ENCODE measurements at regions not wholly inside any gene's neighbourhood (a gene's known extent, or its start where the extent isn't known, plus 50 kb on each side); places are given as distances from the start of the nearest gene placed in this dataset.

DNA sequence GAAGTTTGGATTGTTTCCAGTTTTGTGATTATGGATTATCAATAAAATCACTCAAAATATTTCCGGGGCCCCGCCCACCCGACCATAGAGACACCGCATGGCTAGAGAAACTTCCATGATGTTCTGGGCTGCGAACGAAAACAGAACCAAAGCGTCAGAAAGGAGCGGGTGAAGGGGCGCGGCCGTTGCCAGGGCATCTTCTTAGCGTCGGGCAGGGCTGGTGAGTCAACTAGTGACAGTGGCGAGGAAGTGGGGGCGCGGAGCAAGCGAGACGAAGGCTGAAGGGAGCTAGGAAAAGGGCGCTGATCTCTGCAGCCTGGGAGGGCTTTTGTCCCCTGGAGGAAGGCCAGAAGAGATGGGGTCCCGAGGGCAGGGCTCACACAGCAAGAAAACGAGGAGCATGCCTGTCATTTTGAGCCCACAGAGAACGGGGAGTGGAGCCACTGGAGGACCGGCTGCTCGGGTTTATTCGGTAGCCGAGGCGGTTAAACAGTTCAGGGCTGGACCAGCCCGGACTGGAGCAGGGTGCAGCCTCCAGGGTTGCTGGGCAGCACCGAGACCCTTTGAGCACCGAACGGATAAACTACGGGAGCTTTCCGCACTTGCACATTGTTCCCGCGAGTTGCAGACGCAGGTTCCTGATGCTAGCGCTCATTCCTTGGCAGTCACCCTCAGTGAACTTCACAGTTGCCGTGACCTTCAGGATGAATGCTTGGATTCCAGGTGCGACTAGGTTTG, 298.1 kb upstream of the TRPC5 start:
- WGBS (ENCODE audit: insufficient coverage): 75% methylated on average over 26 of the region's 39 CpGs
- H3K27me3 ChIP-seq (ENCODE audit: control insufficient read depth, insufficient read depth, low read length): no peaks in the 10 kb centered on the region
- DNase-seq: no peak
- H3K36me3 ChIP-seq (ENCODE audit: control insufficient read depth, insufficient read depth, low read length): no peaks in the 10 kb centered on the region
- H3K27ac ChIP-seq (ENCODE audit: low read length): no peak overlapping the region
- no peaks in the 10 kb centered on the region for H3K9me3 ChIP-seq (replicated peaks; ENCODE audit: control insufficient read depth, low read depth, low read length)
- no peak overlapping the region for H3K4me3 ChIP-seq (ENCODE audit: low read length)
- no peaks in the 10 kb centered on the region for H3K4me1 ChIP-seq (ENCODE audit: control insufficient read depth, insufficient read depth, low read length)

GRCh38 chrX:112377481-112377880, 294.9 kb upstream of the TRPC5 start:
- no peaks in the 10 kb centered on the region for H3K4me1 ChIP-seq (ENCODE audit: control insufficient read depth, insufficient read depth, low read length)
- no peak for DNase-seq
- H3K27ac ChIP-seq (ENCODE audit: low read length): no peak overlapping the region
- H3K27me3 ChIP-seq (ENCODE audit: control insufficient read depth, insufficient read depth, low read length): peaks cover 4% of the 10 kb centered on the region
- WGBS (ENCODE audit: insufficient coverage): no CpG with 5 or more reads among the region's 3 CpGs
- H3K36me3 ChIP-seq (ENCODE audit: control insufficient read depth, insufficient read depth, low read length): no peaks in the 10 kb centered on the region
- no peaks in the 10 kb centered on the region for H3K9me3 ChIP-seq (replicated peaks; ENCODE audit: control insufficient read depth, low read depth, low read length)
- H3K4me3 ChIP-seq (ENCODE audit: low read length): no peak overlapping the region

DNA sequence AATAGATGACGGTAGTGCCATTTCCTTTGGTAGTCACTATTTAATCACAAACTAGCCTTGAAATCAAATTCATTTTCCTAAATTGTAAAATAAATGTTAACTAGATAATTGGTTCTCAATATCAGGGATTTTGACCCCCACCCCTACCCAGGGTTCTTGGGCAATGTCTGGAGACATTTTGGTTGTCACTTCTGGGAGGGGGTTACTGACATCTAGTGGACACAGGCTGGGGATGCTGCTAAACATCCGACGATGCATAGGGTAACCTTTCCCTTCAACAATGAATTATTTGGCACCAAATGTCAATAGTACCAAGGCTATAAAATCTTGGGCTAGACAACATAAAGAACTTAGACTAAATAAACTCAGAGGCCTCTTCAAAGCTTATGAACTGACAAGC, 285.8 kb upstream of the TRPC5 start:
- Histone ChIP-seq H3K27me3 (ENCODE audit: control insufficient read depth, insufficient read depth, low read length) (peaks cover 8% of the 10 kb centered on the region), H3K9me3 (replicated peaks; ENCODE audit: control insufficient read depth, low read depth, low read length) (no peaks in the 10 kb centered on the region), H3K4me3 (ENCODE audit: low read length) (no peak overlapping the region), H3K27ac (ENCODE audit: low read length) (no peak overlapping the region), H3K36me3 (ENCODE audit: control insufficient read depth, insufficient read depth, low read length) (no peaks in the 10 kb centered on the region), H3K4me1 (ENCODE audit: control insufficient read depth, insufficient read depth, low read length) (no peaks in the 10 kb centered on the region)
- no peak for DNase-seq
- no CpG with 5 or more reads among the region's 3 CpGs for WGBS (ENCODE audit: insufficient coverage)

DNA sequence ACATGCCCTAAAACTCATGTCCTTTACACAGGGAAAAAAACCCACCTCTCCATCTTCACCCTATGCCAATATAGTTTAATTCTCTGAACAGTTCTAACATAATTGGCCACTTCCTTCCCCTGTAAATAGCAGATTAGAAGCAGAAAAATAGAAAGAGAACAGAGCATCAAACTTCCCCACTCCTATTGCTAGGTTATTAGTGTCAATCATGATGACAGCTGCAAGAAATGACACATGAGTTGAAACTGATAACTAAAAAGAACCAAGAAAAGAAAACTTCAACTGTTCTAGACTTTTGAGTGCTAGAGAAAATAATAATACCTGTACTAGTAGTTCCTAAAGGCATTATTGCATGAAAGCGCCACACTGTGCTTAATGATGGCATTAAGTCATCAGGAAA, 284.5 kb upstream of the TRPC5 start:
- WGBS (ENCODE audit: insufficient coverage): no CpG with 5 or more reads among the region's 1 CpG
- H3K27ac ChIP-seq (ENCODE audit: low read length): no peak overlapping the region
- H3K27me3 ChIP-seq (ENCODE audit: control insufficient read depth, insufficient read depth, low read length): peaks cover 5% of the 10 kb centered on the region
- H3K9me3 ChIP-seq (replicated peaks; ENCODE audit: control insufficient read depth, low read depth, low read length): no peaks in the 10 kb centered on the region
- no peaks in the 10 kb centered on the region for H3K4me1 ChIP-seq (ENCODE audit: control insufficient read depth, insufficient read depth, low read length)
- no peaks in the 10 kb centered on the region for H3K36me3 ChIP-seq (ENCODE audit: control insufficient read depth, insufficient read depth, low read length)
- DNase-seq: no peak
- no peak overlapping the region for H3K4me3 ChIP-seq (ENCODE audit: low read length)

GRCh38 chrX:112359906-112360305, 277.3 kb upstream of the TRPC5 start:
- no peaks in the 10 kb centered on the region for H3K36me3 ChIP-seq (ENCODE audit: control insufficient read depth, insufficient read depth, low read length)
- no peak for DNase-seq
- WGBS (ENCODE audit: insufficient coverage): no CpG with 5 or more reads among the region's 1 CpG
- no peaks in the 10 kb centered on the region for H3K4me1 ChIP-seq (ENCODE audit: control insufficient read depth, insufficient read depth, low read length)
- H3K4me3 ChIP-seq (ENCODE audit: low read length): no peak overlapping the region
- H3K9me3 ChIP-seq (replicated peaks; ENCODE audit: control insufficient read depth, low read depth, low read length): no peaks in the 10 kb centered on the region
- H3K27ac ChIP-seq (ENCODE audit: low read length): no peak overlapping the region
- H3K27me3 ChIP-seq (ENCODE audit: control insufficient read depth, insufficient read depth, low read length): peaks cover 7% of the 10 kb centered on the region

DNA sequence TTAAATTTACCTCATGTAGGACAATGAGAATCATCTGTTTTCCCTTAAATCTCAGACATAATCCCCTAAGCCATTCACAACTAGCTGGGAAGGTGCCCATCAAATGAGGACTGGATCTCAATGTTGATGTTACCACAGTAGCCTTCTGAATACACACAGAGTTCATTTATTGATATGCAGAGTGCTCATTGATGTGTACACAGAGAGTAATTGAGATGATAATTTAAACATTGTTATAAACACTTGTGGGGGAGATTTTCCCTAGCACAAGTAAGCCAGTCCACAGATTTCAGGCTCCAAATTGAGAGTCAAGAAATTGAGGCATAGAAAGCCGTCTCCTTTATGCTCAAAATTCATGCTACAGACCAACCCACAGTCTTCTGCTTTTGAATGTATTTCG, 273.4 kb upstream of the TRPC5 start:
- Histone ChIP-seq H3K27ac (ENCODE audit: low read length) (no peak overlapping the region), H3K27me3 (ENCODE audit: control insufficient read depth, insufficient read depth, low read length) (peaks cover 7% of the 10 kb centered on the region), H3K4me1 (ENCODE audit: control insufficient read depth, insufficient read depth, low read length) (no peaks in the 10 kb centered on the region), H3K36me3 (ENCODE audit: control insufficient read depth, insufficient read depth, low read length) (no peaks in the 10 kb centered on the region), H3K9me3 (replicated peaks; ENCODE audit: control insufficient read depth, low read depth, low read length) (no peaks in the 10 kb centered on the region), H3K4me3 (ENCODE audit: low read length) (no peak overlapping the region)
- no CpG with 5 or more reads among the region's 2 CpGs for WGBS (ENCODE audit: insufficient coverage)
- no peak for DNase-seq

- Histone ChIP-seq H3K4me1 (ENCODE audit: control insufficient read depth, insufficient read depth, low read length) (no peaks in the 10 kb centered on the region), H3K27ac (ENCODE audit: low read length) (no peak overlapping the region), H3K4me3 (ENCODE audit: low read length) (no peak overlapping the region), H3K36me3 (ENCODE audit: control insufficient read depth, insufficient read depth, low read length) (no peaks in the 10 kb centered on the region), H3K9me3 (replicated peaks; ENCODE audit: control insufficient read depth, low read depth, low read length) (no peaks in the 10 kb centered on the region), H3K27me3 (ENCODE audit: control insufficient read depth, insufficient read depth, low read length) (peaks cover 7% of the 10 kb centered on the region)
- no CpG with 5 or more reads among the region's 2 CpGs for WGBS (ENCODE audit: insufficient coverage)
- no peak for DNase-seq
Measured at GRCh38 chrX:112341598-112341997, 259.0 kb upstream of the TRPC5 start.

DNA sequence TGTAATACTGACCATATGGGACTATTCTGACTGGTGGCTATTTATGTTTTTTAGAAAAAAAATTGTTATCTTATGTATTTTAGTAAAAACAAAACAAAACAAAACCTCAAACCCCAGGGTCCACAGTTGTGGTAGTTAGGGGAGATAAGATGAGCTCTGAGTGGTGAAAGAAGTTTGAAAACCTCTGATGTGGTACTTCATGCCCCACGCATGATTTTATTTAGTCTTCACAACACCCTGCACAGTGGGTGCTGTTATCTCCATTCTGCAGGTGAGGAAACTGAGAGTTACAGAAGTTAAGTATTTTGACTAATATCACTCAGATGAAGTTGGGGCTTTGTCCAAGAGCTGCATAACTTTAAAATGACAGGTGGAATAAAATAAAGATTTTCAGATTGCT, 230.6 kb upstream of the TRPC5 start:
- no peak overlapping the region for H3K4me3 ChIP-seq (ENCODE audit: low read length)
- peaks cover 3% of the 10 kb centered on the region for H3K27me3 ChIP-seq (ENCODE audit: control insufficient read depth, insufficient read depth, low read length)
- H3K36me3 ChIP-seq (ENCODE audit: control insufficient read depth, insufficient read depth, low read length): no peaks in the 10 kb centered on the region
- no peak for DNase-seq
- no peaks in the 10 kb centered on the region for H3K9me3 ChIP-seq (replicated peaks; ENCODE audit: control insufficient read depth, low read depth, low read length)
- WGBS (ENCODE audit: insufficient coverage): no CpG with 5 or more reads among the region's 1 CpG
- H3K27ac ChIP-seq (ENCODE audit: low read length): no peak overlapping the region
- no peaks in the 10 kb centered on the region for H3K4me1 ChIP-seq (ENCODE audit: control insufficient read depth, insufficient read depth, low read length)

- H3K4me3 ChIP-seq (ENCODE audit: low read length): no peak overlapping the region
- WGBS (ENCODE audit: insufficient coverage): 57% methylated on average over 1 of the region's 3 CpGs
- peaks cover 7% of the 10 kb centered on the region for H3K27me3 ChIP-seq (ENCODE audit: control insufficient read depth, insufficient read depth, low read length)
- H3K4me1 ChIP-seq (ENCODE audit: control insufficient read depth, insufficient read depth, low read length): no peaks in the 10 kb centered on the region
- no peaks in the 10 kb centered on the region for H3K36me3 ChIP-seq (ENCODE audit: control insufficient read depth, insufficient read depth, low read length)
- H3K27ac ChIP-seq (ENCODE audit: low read length): no peak overlapping the region
- no peak for DNase-seq
- H3K9me3 ChIP-seq (replicated peaks; ENCODE audit: control insufficient read depth, low read depth, low read length): no peaks in the 10 kb centered on the region
Measured at GRCh38 chrX:112306027-112306426, 223.5 kb upstream of the TRPC5 start.

DNA sequence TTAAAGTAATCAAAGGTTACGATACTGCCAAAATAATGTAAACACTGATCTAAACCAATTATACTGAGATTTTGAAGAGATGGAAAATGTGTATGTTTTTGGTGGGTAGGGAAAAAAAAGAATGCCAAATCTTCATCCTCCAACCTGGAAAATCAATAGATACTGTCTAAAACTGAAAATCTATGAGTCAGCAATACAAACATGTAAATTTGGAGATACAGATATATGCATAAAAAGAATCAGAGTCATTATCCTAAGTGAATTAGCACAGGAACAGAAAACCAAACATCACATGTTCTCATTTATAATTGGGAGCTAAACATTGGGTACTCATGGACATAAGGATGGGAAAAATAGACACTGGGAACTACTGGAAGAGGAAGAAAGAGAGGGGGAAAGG, 197.4 kb upstream of the TRPC5 start:
- H3K27ac ChIP-seq (ENCODE audit: low read length): no peak overlapping the region
- no peak for DNase-seq
- H3K4me3 ChIP-seq (ENCODE audit: low read length): no peak overlapping the region
- H3K9me3 ChIP-seq (replicated peaks; ENCODE audit: control insufficient read depth, low read depth, low read length): no peaks in the 10 kb centered on the region
- no peaks in the 10 kb centered on the region for H3K4me1 ChIP-seq (ENCODE audit: control insufficient read depth, insufficient read depth, low read length)
- peaks cover 5% of the 10 kb centered on the region for H3K27me3 ChIP-seq (ENCODE audit: control insufficient read depth, insufficient read depth, low read length)
- whole genome bisulfite sequencing (ENCODE audit: insufficient coverage): no CpG with 5 or more reads among the region's 1 CpG
- no peaks in the 10 kb centered on the region for H3K36me3 ChIP-seq (ENCODE audit: control insufficient read depth, insufficient read depth, low read length)

GRCh38 chrX:112270991-112271390, 188.4 kb upstream of the TRPC5 start:
- Histone ChIP-seq H3K4me1 (ENCODE audit: control insufficient read depth, insufficient read depth, low read length) (no peaks in the 10 kb centered on the region), H3K36me3 (ENCODE audit: control insufficient read depth, insufficient read depth, low read length) (no peaks in the 10 kb centered on the region), H3K27me3 (ENCODE audit: control insufficient read depth, insufficient read depth, low read length) (peaks cover 5% of the 10 kb centered on the region), H3K27ac (ENCODE audit: low read length) (no peak overlapping the region), H3K4me3 (ENCODE audit: low read length) (no peak overlapping the region), H3K9me3 (replicated peaks; ENCODE audit: control insufficient read depth, low read depth, low read length) (no peaks in the 10 kb centered on the region)
- DNase-seq: no peak
- no CpG with 5 or more reads among the region's 2 CpGs for WGBS (ENCODE audit: insufficient coverage)
